K562 (cell line): ENCODE measurements at regions not wholly inside any gene's neighbourhood (a gene's known extent, or its start where the extent isn't known, plus 50 kb on each side); places are given as distances from the start of the nearest gene placed in this dataset.
"Not testable (repeated sequence)": the region's sequence is repeated elsewhere in the genome, so short reads cannot be mapped to it uniquely, and the experiment has no call there.

ENCODE experiments used
- ATAC-seq: fragments of 200-7000 bp; cut with Tn5 transposase; 3 replicates; pipeline ENCODE4 v1.9.1; 2020; ENCODE audit warnings: moderate library complexity
- BruUV-seq: library from RNA; stranded (reverse); fragments of 400-500 nt; replicated peaks from 2 replicates; lab custom pipeline; 2021; lab: Mats Ljungman, UMichigan
- CTCF ChIA-PET: fragments of 300-600 bp; formaldehyde crosslinking; extraction: SDS; loops from one replicate; lab custom pipeline; 2021; ENCODE audit warnings: low intra/inter-chr PET ratio; lab: Yijun Ruan, JAX
- POLR2A ChIA-PET: fragments of 300-600, 350-650 bp; sonication (Branson Sonifier 250); formaldehyde crosslinking; extraction: SDS; loops from one replicate; lab custom pipeline; 2021; ENCODE audit warnings: antibody characterized with exemption, inconsistent platforms; lab: Yijun Ruan, JAX
- DNase-seq, 4 experiments: peaks; one replicate each; pipeline versions ENCODE4 v3.0.0 to v3.0.0-alpha.2; 2011 to 2018; ENCODE audit warnings: low spot score in 3 of 4, mixed read lengths in 3 of 4; ENCODE audit errors: extremely low read depth in 1 of 4
- FAIRE-seq: peaks from 2 replicates; lab custom pipeline; 2011; peaks lifted over from hg19 to GRCh38; lab: Jason Lieb, UNC
- H2AFZ ChIP-seq: 2 replicates; pipeline ENCODE4 v1.6.0; 2011; ENCODE audit warnings: low read depth, low read length, control low read depth, inconsistent platforms
- H3K27ac ChIP-seq: fragments of 200-600 bp; 3 replicates; pipeline ENCODE4 v1.8.0; 2011; ENCODE audit warnings: low read depth, mild to moderate bottlenecking, control low read depth, inconsistent platforms, low read length, moderate library complexity, mixed read lengths; ENCODE audit errors: extremely low read depth
- H3K27me3 ChIP-seq, 2 experiments: fragments of 300-600 bp in 1 of 2; 2 replicates in 1 of 2; 3 replicates in 1 of 2; pipeline versions ENCODE4 v1.6.0 to v1.8.0; 2011; ENCODE audit warnings: inconsistent platforms in 2 of 2, low read length in 2 of 2, mild to moderate bottlenecking in 1 of 2, mixed read lengths in 1 of 2, moderate library complexity in 1 of 2; ENCODE audit not compliant: control insufficient read depth in 2 of 2, insufficient read depth in 2 of 2
- H3K36me3 ChIP-seq: fragments of 300-600 bp; 3 replicates; pipeline ENCODE4 v1.8.0; 2011; ENCODE audit warnings: mild to moderate bottlenecking, low read length, inconsistent platforms; ENCODE audit not compliant: control insufficient read depth, insufficient read depth
- H3K4me1 ChIP-seq, 2 experiments: fragments of 200-600 bp in 1 of 2; replicated peaks in 1 of 2; 2 replicates in 1 of 2; 3 replicates in 1 of 2; pipeline versions ENCODE4 v1.5.1 to v1.8.0; 2011; ENCODE audit warnings: inconsistent platforms in 2 of 2, low read length in 2 of 2, mild to moderate bottlenecking in 1 of 2, mixed read lengths in 1 of 2, moderate library complexity in 1 of 2; ENCODE audit not compliant: control insufficient read depth in 2 of 2, insufficient read depth in 2 of 2
- H3K4me2 ChIP-seq: 2 replicates; pipeline ENCODE4 v1.6.1; 2011; ENCODE audit warnings: low read length, control low read depth, inconsistent platforms, mixed read lengths; ENCODE audit not compliant: insufficient read depth
- H3K4me3 ChIP-seq: fragments of 200-600 bp; sonication (generic), shearing (Covaris generic); 2 replicates; pipeline ENCODE4 v1.5.1; 2016; ENCODE audit warnings: control low read depth, inconsistent platforms
- H3K79me2 ChIP-seq: fragments of 200-600 bp; 3 replicates; pipeline ENCODE4 v1.8.0; 2011; ENCODE audit warnings: low read length, inconsistent platforms; ENCODE audit not compliant: control insufficient read depth, insufficient read depth
- H3K9ac ChIP-seq, 2 experiments: 2 replicates each; pipeline versions ENCODE4 v1.6.0 to v1.6.1; 2011; ENCODE audit warnings: low read depth in 2 of 2, low read length in 2 of 2, control low read depth in 1 of 2, inconsistent platforms in 1 of 2, mild to moderate bottlenecking in 1 of 2, mixed read lengths in 1 of 2; ENCODE audit not compliant: insufficient read depth in 1 of 2
- H3K9me1 ChIP-seq: one replicate; pipeline ENCODE4 v1.6.0; 2011; ENCODE audit warnings: inconsistent platforms, mild to moderate bottlenecking, low read length, moderate library complexity; ENCODE audit not compliant: control insufficient read depth, insufficient read depth
- H3K9me3 ChIP-seq: replicated peaks from 2 replicates; pipeline ENCODE4 v1.5.1; 2011; ENCODE audit warnings: low read depth, low read length, inconsistent platforms; ENCODE audit not compliant: control insufficient read depth, insufficient read depth
- H4K20me1 ChIP-seq: replicated peaks from 2 replicates; pipeline ENCODE4 v1.6.1; 2011; ENCODE audit warnings: low read length, inconsistent platforms, mixed read lengths; ENCODE audit not compliant: control insufficient read depth, insufficient read depth
- ELF4 ChIP-seq: fragments of 450-650 bp; formaldehyde crosslinking; IDR thresholded peaks from 2 replicates; pipeline ENCODE4 v1.4.0; 2022; ENCODE audit warnings: missing genetic modification characterization
- FOXJ2 ChIP-seq: fragments of 200-800 bp; sonication (Bioruptor generic); IDR thresholded peaks from 2 replicates; pipeline ENCODE4 v1.6.1; 2016; ENCODE audit warnings: missing genetic modification characterization, missing compliant biosample characterization
- MAFG ChIP-seq: fragments of 450-650 bp; conservative IDR thresholded peaks from 2 replicates; pipeline ENCODE4 v1.6.1; 2016; ENCODE audit warnings: missing genetic modification characterization, missing compliant biosample characterization
- MAX ChIP-seq: sonication (generic); formaldehyde crosslinking; IDR thresholded peaks from 2 replicates; pipeline ENCODE4 v1.9.0; 2022; ENCODE audit warnings: mild to moderate bottlenecking, missing genetic modification reagents
- VEZF1 ChIP-seq: fragments of 200-800 bp; sonication (Bioruptor generic); IDR thresholded peaks from 2 replicates; pipeline ENCODE4 v1.6.1; 2017; ENCODE audit warnings: missing genetic modification characterization, missing compliant biosample characterization
- ZBTB8A ChIP-seq: fragments of 450-650 bp; IDR thresholded peaks from 2 replicates; pipeline ENCODE4 v1.6.1; 2018; ENCODE audit warnings: mild to moderate bottlenecking, moderate library complexity; ENCODE audit not compliant: partially characterized antibody
- ZNF140 ChIP-seq: fragments of 250-450 bp; sonication (Bioruptor Pico); IDR thresholded peaks from 2 replicates; pipeline ENCODE4 v1.8.0; 2021; ENCODE audit warnings: moderate library complexity, mild to moderate bottlenecking, inconsistent platforms
- ZNF639 ChIP-seq, 2 experiments: fragments of 200-800 bp in 1 of 2; sonication (Bioruptor generic) in 1 of 2; sonication (generic) in 1 of 2; formaldehyde crosslinking in 1 of 2; IDR thresholded peaks in 1 of 2; conservative IDR thresholded peaks in 1 of 2; 2 replicates each; pipeline versions ENCODE4 v1.5.0 to v1.6.1; 2016 to 2020; ENCODE audit warnings: missing compliant biosample characterization in 1 of 2, missing genetic modification characterization in 1 of 2, missing genetic modification reagents in 1 of 2
- WGBS: fragments of 100-300 bp; shearing (Covaris generic); methylation state at CpG from one replicate; pipeline ENCODE4 v1.1.6; 2016; ENCODE audit warnings: low coverage, mixed read lengths; ENCODE audit not compliant: insufficient coverage; ENCODE audit errors: missing lambda C conversion rate; 5-methylcytosine and 5-hydroxymethylcytosine counted together
- in situ Hi-C: fragments of 300-500 bp; cut with MboI; formaldehyde crosslinking; loops from 4 replicates; pipeline ENCODE4 v1.15.0; 2018; ENCODE audit warnings: inconsistent platforms, mixed read lengths
- intact Hi-C: fragments of 100-400 bp; cut with micrococcal nuclease; formaldehyde crosslinking; loops from 2 replicates; pipeline ENCODE4 v1.14.2; 2022

GRCh38 chr14:86777963-86778602 is 1214.9 kb downstream of the GALC start (continued):
- TF ChIP-seq ZNF140 (CRISPR knock-in tag) (no peak), MAFG (tag) (no peak), ZNF639 (CRISPR knock-in tag; conservative IDR thresholded peaks at IDR 0.05 in 1 of 2, IDR thresholded peaks at IDR 0.05 in 1 of 2) (no peak), ELF4 (CRISPR knock-in tag) (no peak), MAX (CRISPR knock-in tag) (no peak), ZBTB8A (no peak), FOXJ2 (no peak)

- H3K9ac ChIP-seq, H3K9me1 ChIP-seq, H3K4me1 ChIP-seq, FAIRE-seq, H3K79me2 ChIP-seq, in situ Hi-C loops, H3K4me3 ChIP-seq, DNase-seq, H3K36me3 ChIP-seq, ATAC-seq, H2AFZ ChIP-seq, H3K27ac ChIP-seq, H3K4me2 ChIP-seq, POLR2A ChIA-PET: not testable (repeated sequence)
- WGBS, result 0% methylated on average over 3 of the region's 3 CpGs
- peak; percentile 39; the same call in 1 of the 2 replicates for TF ChIP-seq VEZF1 (CRISPR knock-in tag)
- TF ChIP-seq, all 486 proteins: peak for 1; not testable (repeated sequence) for 485
- intact Hi-C loops, H3K9me3 ChIP-seq, H4K20me1 ChIP-seq, H3K27me3 ChIP-seq, CTCF ChIA-PET, BruUV-seq: not testable (repeated sequence)
Observed at GRCh38 chr14:86775896-86776295, 1217.1 kb downstream of the GALC start.
